Heart left ventricle (tissue), 16 donors: ENCODE measurements at regions not wholly inside any gene's neighbourhood (a gene's known extent, or its start where the extent isn't known, plus 50 kb on each side); places are given as distances from the start of the nearest gene placed in this dataset.

Experiments
- ATAC-seq, 4 donors: fragments of 200-7000 bp; cut with Tn5 transposase; one replicate each; pipeline ENCODE4 v1.9.1; 2020 to 2022; ENCODE audit warnings: moderate library complexity in 4 of 4, mild to moderate bottlenecking in 3 of 4, moderate number of reproducible peaks in 1 of 4
- DNase-seq, 5 donors: peaks; one replicate each; pipeline ENCODE4 v3.0.0-alpha.2; 2020
- H3K27ac ChIP-seq, 12 donors: fragments of 200-600 bp; sonication (generic) in 4 of 12; one replicate each; pipeline versions ENCODE4 v1.5.0 to v1.8.0; 2016 to 2022; ENCODE audit warnings: mild to moderate bottlenecking in 2 of 12
- H3K27me3 ChIP-seq, 9 donors: fragments of 200-600 bp; sonication (generic) in 2 of 9; one replicate each; pipeline versions ENCODE4 v1.5.1 to v1.8.0; 2016 to 2022; ENCODE audit warnings: mild to moderate bottlenecking in 3 of 9
- H3K36me3 ChIP-seq, 9 donors: fragments of 200-600 bp; sonication (generic) in 2 of 9; one replicate each; pipeline versions ENCODE4 v1.5.0 to v1.8.0; 2018 to 2022; ENCODE audit warnings: mild to moderate bottlenecking in 2 of 9
- H3K4me1 ChIP-seq, 12 donors: fragments of 200-600 bp; sonication (generic) in 4 of 12; one replicate each; pipeline versions ENCODE4 v1.5.0 to v1.8.0; 2016 to 2022; ENCODE audit warnings: mild to moderate bottlenecking in 3 of 12
- H3K4me3 ChIP-seq, 12 donors: fragments of 200-600 bp; sonication (generic) in 4 of 12; one replicate each; pipeline versions ENCODE4 v1.5.0 to v1.8.0; 2017 to 2022; ENCODE audit warnings: mild to moderate bottlenecking in 9 of 12, moderate library complexity in 4 of 12
- H3K9me3 ChIP-seq, 12 donors: fragments of 200-600 bp; sonication (generic) in 4 of 12; one replicate each; pipeline versions ENCODE4 v1.5.0 to v1.8.0; 2016 to 2022; ENCODE audit warnings: mild to moderate bottlenecking in 1 of 12
- POLR2A ChIP-seq, 2 donors: fragments of 450-650 bp; IDR thresholded peaks; one replicate each; pipeline ENCODE4 v1.6.1; 2017; ENCODE audit warnings: antibody characterized with exemption in 2 of 2, mild to moderate bottlenecking in 2 of 2, moderate library complexity in 2 of 2
- WGBS, 4 donors: extraction: QIAGEN DNeasy Blood & Tissue Kit in 2 of 4; methylation state at CpG; one replicate each; pipeline versions ENCODE4 v1.1.5 to v1.1.7; 2013 to 2018; 5-methylcytosine and 5-hydroxymethylcytosine counted together
- intact Hi-C, 10 donors: fragments of 100-400 bp; cut with DNase I; formaldehyde crosslinking; loops; one replicate each; pipeline versions ENCODE4 v1.11.1 to v1.14.2; 2022
- TF ChIP-seq, protein P1 (sequence below), 12 donors: fragments of 200-600 bp; sonication (generic) in 4 of 12; IDR thresholded peaks; one replicate each; pipeline versions ENCODE4 v1.5.0 to v1.8.0; 2018 to 2022; ENCODE audit warnings: antibody characterized with exemption in 12 of 12, mild to moderate bottlenecking in 5 of 12
- donor health status: ischemic (EF 13 %, LVEDD 7.1; RV severe dilation, severe dysfunction).
- donor health status: healthy with polysubstance abuse.
- donor health status: DM: no; HTN: yes; CAD: no.
- donor health status: DM: no; HTN: no; CAD: no.
- donor health status: ischemic (EF 25% LVEDD 6.9; RV normal size, moderate dysfunction).
- donor health status: ischemic (EF 25% LVEDD 5.7; RV mildly dilated, moderate dysfunction).
- donor health status: healthy.
- donor health status: DM: yes; HTN: yes; CAD: no.
- donor health status: ischemic (EF 35%, LVEDD 5.7; RV mildly dilated, moderate dysfunction).
- donor health status: nonischemic (EF 11% LVEDD 7.7; RV severe dilation, severe dysfunction).
- donor health status: DM: yes; HTN: yes; CAD: no.
- donor health status: PGD.
- donor health status: ischemic (EF 29% LVEDD 5.4; RV normal size, mild dysfunction).
- donor health status: nonischemic (EF 23%, LVEDD 6.1; RV moderate dilation, normal function).

DNA sequence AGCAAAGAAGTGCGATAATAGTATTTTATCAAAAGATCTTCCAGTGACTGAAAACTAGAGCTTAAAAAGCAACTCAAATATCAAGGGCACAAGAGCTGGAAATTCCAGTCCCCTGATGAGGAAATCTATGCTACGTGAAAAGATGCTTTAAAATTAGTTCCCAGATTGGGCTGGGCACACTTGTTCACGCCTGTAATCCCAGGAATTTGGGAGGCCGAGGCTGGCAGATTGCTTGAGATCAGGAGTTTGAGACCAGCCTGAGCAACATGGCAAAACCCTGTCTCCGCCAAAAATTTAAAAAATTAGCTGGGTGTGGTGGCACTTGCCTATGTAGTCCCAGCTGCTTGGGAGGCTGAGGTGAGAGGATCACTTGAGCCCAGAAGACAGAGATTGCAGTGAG, 138.8 kb downstream of the SEMA6D start:
- intact Hi-C loops: no loop called here
- 65 to 88% (median 74%) methylated on average over 5 of the region's 5 CpGs for WGBS, 4 donors
- ATAC-seq (no peak), DNase-seq (no peak)
- no peaks in the 10 kb centered on the region for H3K36me3 ChIP-seq
- no peaks in the 10 kb centered on the region for H3K27me3 ChIP-seq
- H3K27ac ChIP-seq: no peak overlapping the region
- H3K9me3 ChIP-seq: no peaks in the 10 kb centered on the region
- H3K4me1 ChIP-seq: no peaks in the 10 kb centered on the region
- TF ChIP-seq, protein P1, sequence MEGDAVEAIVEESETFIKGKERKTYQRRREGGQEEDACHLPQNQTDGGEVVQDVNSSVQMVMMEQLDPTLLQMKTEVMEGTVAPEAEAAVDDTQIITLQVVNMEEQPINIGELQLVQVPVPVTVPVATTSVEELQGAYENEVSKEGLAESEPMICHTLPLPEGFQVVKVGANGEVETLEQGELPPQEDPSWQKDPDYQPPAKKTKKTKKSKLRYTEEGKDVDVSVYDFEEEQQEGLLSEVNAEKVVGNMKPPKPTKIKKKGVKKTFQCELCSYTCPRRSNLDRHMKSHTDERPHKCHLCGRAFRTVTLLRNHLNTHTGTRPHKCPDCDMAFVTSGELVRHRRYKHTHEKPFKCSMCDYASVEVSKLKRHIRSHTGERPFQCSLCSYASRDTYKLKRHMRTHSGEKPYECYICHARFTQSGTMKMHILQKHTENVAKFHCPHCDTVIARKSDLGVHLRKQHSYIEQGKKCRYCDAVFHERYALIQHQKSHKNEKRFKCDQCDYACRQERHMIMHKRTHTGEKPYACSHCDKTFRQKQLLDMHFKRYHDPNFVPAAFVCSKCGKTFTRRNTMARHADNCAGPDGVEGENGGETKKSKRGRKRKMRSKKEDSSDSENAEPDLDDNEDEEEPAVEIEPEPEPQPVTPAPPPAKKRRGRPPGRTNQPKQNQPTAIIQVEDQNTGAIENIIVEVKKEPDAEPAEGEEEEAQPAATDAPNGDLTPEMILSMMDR (IDR thresholded peaks at IDR 0.05): no peak
- TF ChIP-seq POLR2A (IDR thresholded peaks at IDR 0.05): no peak
- H3K4me3 ChIP-seq: no peak overlapping the region

DNA sequence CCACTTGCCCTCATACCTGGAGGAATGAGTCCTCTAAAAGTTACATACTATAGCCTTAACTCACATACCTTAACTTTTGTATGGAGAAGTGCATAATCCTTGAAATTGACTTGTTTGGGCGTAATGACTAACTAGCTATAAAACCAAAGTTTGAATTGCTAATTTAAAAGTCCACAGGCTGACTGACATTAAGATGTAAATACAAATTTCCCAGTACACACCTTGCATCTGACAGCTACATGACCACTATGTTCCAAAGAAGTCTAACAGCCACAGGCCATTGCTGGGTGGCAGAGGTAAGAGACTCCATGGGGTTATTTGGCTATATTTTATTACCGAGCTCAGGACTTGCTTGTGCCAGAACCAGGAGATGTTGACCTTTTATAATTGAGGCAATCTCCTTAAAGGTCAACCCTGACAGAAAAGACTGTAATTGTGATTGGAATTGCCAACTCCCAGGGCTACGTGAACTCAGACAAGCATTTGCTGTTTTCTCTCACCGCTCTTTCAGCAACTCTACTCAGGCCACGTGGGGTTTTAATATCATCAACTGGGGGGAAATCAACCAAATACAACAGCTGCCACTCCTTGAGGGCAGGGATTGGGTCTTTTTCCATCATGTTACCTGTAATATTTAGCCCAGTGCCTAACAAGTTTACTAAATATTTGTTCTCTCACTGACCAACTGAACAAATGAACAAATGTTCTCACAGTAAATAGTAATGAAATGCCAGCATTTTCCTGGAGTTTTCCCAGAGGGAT, 139.9 kb downstream of the SEMA6D start:
- Histone ChIP-seq H3K36me3 (no peaks in the 10 kb centered on the region), H3K27me3 (no peaks in the 10 kb centered on the region), H3K4me3 (no peak overlapping the region), H3K4me1 (no peaks in the 10 kb centered on the region), H3K9me3 (no peaks in the 10 kb centered on the region), H3K27ac (no peak overlapping the region)
- 87 to 91% (median 89%) methylated on average over 5 of the region's 5 CpGs for WGBS, 4 donors
- intact Hi-C loops: no loop called here
- DNase-seq (no peak), ATAC-seq (no peak)
- TF ChIP-seq POLR2A (IDR thresholded peaks at IDR 0.05): no peak
- TF ChIP-seq, protein P1 (IDR thresholded peaks at IDR 0.05): no peak

DNA sequence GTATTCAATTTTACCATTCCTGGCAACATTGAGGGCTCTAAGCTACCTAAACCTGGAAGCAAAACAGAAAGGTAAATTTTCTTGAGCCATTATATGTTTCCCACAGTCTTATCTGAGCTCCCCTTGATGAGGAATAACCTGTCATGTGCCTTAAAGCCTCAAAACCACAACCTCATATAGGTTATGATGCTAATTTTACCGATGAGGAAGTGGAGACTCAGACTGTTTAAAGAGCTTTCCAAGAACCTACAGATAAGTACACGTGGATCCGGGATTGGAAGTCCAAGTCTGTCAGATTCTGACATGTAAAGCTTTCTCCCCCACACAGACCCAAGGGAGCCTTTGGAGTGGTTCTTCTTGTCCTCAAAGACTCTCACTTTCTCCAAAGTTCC, 140.5 kb downstream of the SEMA6D start:
- no peak for ATAC-seq
- H3K4me1 ChIP-seq: no peaks in the 10 kb centered on the region
- 19 to 44% (median 29%) methylated on average over 3 of the region's 3 CpGs for WGBS, 4 donors

DNA sequence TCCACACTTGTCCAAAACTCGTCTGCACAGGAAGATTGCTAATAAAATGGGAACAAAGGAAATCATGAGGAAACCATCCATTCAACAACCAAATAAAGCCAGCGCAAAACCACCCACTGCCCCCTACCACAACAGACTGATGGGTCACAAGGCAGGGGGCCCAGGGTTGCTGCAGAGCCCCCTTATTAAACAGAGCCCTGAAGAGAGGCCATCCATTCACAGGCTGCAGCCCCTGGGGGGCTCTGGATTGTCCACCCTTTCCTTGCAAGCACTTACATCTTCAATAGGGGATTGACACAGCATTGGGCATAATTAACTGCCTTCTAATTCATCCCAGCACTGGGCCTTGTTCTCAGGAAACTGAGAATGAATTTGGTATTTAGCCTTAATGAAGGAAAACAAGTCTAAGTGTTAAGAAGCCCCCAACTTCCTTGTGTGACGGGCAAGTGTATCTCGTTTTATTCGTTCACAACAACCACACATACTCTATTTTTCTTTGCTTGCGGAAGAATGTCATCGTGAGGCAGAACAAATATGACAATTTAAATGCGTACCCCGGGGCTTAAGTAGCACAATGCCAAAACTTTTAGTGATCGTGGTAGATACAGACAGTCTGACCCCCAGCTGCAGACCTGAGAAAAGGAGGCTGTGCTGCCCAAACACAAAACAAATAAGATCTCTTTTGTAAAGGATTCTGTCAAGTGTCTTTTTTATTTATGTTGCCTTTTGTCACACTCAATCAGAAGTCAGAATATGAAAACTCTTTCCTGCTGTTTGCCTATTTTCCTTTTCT, 144.0 kb downstream of the SEMA6D start:
- Histone ChIP-seq H3K9me3 (peaks cover 0 to 14% (median 0%) of the 10 kb centered on the region in 12 donors), H3K27ac (no peak overlapping the region), H3K4me1 (no peaks in the 10 kb centered on the region), H3K27me3 (no peaks in the 10 kb centered on the region), H3K36me3 (no peaks in the 10 kb centered on the region), H3K4me3 (no peak overlapping the region)
- intact Hi-C loops: no loop called here
- DNase-seq: no peak
- WGBS, 4 donors: 88 to 91% (median 89%) methylated on average over 10 of the region's 10 CpGs
- no peak for TF ChIP-seq POLR2A (IDR thresholded peaks at IDR 0.05)
- TF ChIP-seq, protein P1 (IDR thresholded peaks at IDR 0.05): no peak
- no peak for ATAC-seq

More for the DNA sequence above, 140.5 kb downstream of the SEMA6D start:
- no peak for DNase-seq
- no peaks in the 10 kb centered on the region for H3K36me3 ChIP-seq
- no peaks in the 10 kb centered on the region for H3K27me3 ChIP-seq
- H3K27ac ChIP-seq: no peak overlapping the region
- H3K9me3 ChIP-seq: no peaks in the 10 kb centered on the region
- H3K4me3 ChIP-seq: no peak overlapping the region
- TF ChIP-seq POLR2A (IDR thresholded peaks at IDR 0.05): no peak
- TF ChIP-seq, protein P1 (IDR thresholded peaks at IDR 0.05): no peak
- intact Hi-C loops: no loop called here
